HEK293T (cell line): ENCODE measurements at regions not wholly inside any gene's neighbourhood (a gene's known extent, or its start where the extent isn't known, plus 50 kb on each side); places are given as distances from the start of the nearest gene placed in this dataset.

Source experiments
- CTCF ChIA-PET: fragments of 350-600 bp; formaldehyde crosslinking; extraction: SDS; loops from one replicate; lab custom pipeline; 2021; ENCODE audit warnings: antibody characterized with exemption, inconsistent platforms; lab: Yijun Ruan, JAX
- POLR2A ChIA-PET: fragments of 350-600 bp; formaldehyde crosslinking; extraction: SDS; loops from one replicate; lab custom pipeline; 2020; ENCODE audit warnings: antibody characterized with exemption, inconsistent platforms; lab: Yijun Ruan, JAX
- DNase-seq: peaks from one replicate; pipeline ENCODE4 v3.0.0; 2012; ENCODE audit warnings: mixed read lengths; ENCODE audit errors: extremely low spot score
- ARNT ChIP-seq: fragments of 450-650 bp; IDR thresholded peaks from 2 replicates; pipeline ENCODE4 v1.6.1; 2017; ENCODE audit warnings: mild to moderate bottlenecking
- BHLHE40 ChIP-seq: fragments of 450-650 bp; IDR thresholded peaks from 2 replicates; pipeline ENCODE4 v1.6.1; 2016; ENCODE audit warnings: mild to moderate bottlenecking, moderate library complexity, borderline replicate concordance
- CTBP1 ChIP-seq: fragments of 450-650 bp; IDR thresholded peaks from 2 replicates; pipeline ENCODE4 v1.6.1; 2016; ENCODE audit warnings: borderline replicate concordance
- ELF4 ChIP-seq: fragments of 450-650 bp; IDR thresholded peaks from 2 replicates; pipeline ENCODE4 v1.6.1; 2017; ENCODE audit warnings: antibody characterized with exemption
- FOXA1 ChIP-seq: fragments of 450-650 bp; IDR thresholded peaks from 2 replicates; pipeline ENCODE4 v1.6.1; 2016; ENCODE audit warnings: mild to moderate bottlenecking
- FOXK2 ChIP-seq: fragments of 450-650 bp; IDR thresholded peaks from 2 replicates; pipeline ENCODE4 v1.6.1; 2016; ENCODE audit warnings: mild to moderate bottlenecking
- FOXM1 ChIP-seq: fragments of 450-650 bp; IDR thresholded peaks from 2 replicates; pipeline ENCODE4 v1.6.1; 2017; ENCODE audit warnings: mild to moderate bottlenecking, borderline replicate concordance
- HDGF ChIP-seq: fragments of 450-650 bp; IDR thresholded peaks from 2 replicates; pipeline ENCODE4 v1.6.1; 2017; ENCODE audit warnings: antibody characterized with exemption, borderline replicate concordance
- L3MBTL2 ChIP-seq: fragments of 450-650 bp; conservative IDR thresholded peaks from 2 replicates; pipeline ENCODE4 v1.6.1; 2016; ENCODE audit warnings: mild to moderate bottlenecking
- LEF1 ChIP-seq: fragments of 450-650 bp; IDR thresholded peaks from 2 replicates; pipeline ENCODE4 v1.6.1; 2017; ENCODE audit warnings: mild to moderate bottlenecking, borderline replicate concordance
- NFRKB ChIP-seq: fragments of 450-650 bp; IDR thresholded peaks from 2 replicates; pipeline ENCODE4 v1.6.1; 2016; ENCODE audit warnings: mild to moderate bottlenecking, moderate library complexity
- PKNOX1 ChIP-seq: fragments of 450-650 bp; IDR thresholded peaks from 2 replicates; pipeline ENCODE4 v1.6.1; 2016
- SP1 ChIP-seq: fragments of 450-650 bp; IDR thresholded peaks from 2 replicates; pipeline ENCODE4 v1.6.1; 2017
- SUZ12 ChIP-seq: fragments of 450-650 bp; IDR thresholded peaks from 2 replicates; pipeline ENCODE4 v1.6.1; 2016; ENCODE audit warnings: mild to moderate bottlenecking
- TARDBP ChIP-seq: fragments of 450-650 bp; IDR thresholded peaks from 2 replicates; pipeline ENCODE4 v1.6.1; 2016
- ZNF384 ChIP-seq: fragments of 450-650 bp; IDR thresholded peaks from 2 replicates; pipeline ENCODE4 v1.6.1; 2016

- TF ChIP-seq CTBP1: no peak
- TF ChIP-seq BHLHE40: no peak
- no peak for TF ChIP-seq LEF1
- TF ChIP-seq FOXA1: no peak
- TF ChIP-seq SUZ12: no peak
- TF ChIP-seq HDGF: no peak
- TF ChIP-seq FOXK2: no peak
- no peak for TF ChIP-seq SP1
- no peak for TF ChIP-seq ELF4
- TF ChIP-seq FOXM1: no peak
- no peak for TF ChIP-seq PKNOX1
- no peak for TF ChIP-seq L3MBTL2
- CTCF ChIA-PET: interaction anchor here (0.7 kb wide), 1 partner anchor 186 kb away, joined by 3 read pairs; no protein-coding TSS in a partner anchor
- no peak for DNase-seq
- POLR2A ChIA-PET: no interaction called here
Observed at GRCh38 chr7:131087756-131088658, 239.7 kb upstream of the MKLN1 start.

- TF ChIP-seq LEF1: no peak
- no peak for TF ChIP-seq CTBP1
- TF ChIP-seq PKNOX1: no peak
- no peak for TF ChIP-seq BHLHE40
- TF ChIP-seq FOXM1: no peak
- TF ChIP-seq L3MBTL2: no peak
- TF ChIP-seq ARNT: no peak
- no peak for TF ChIP-seq FOXA1
- no peak for TF ChIP-seq TARDBP
- TF ChIP-seq HDGF: no peak
- no peak for TF ChIP-seq ELF4
- no peak for TF ChIP-seq NFRKB
- TF ChIP-seq SUZ12: no peak
- TF ChIP-seq ZNF384: no peak
- TF ChIP-seq SP1: no peak
- no peak for TF ChIP-seq FOXK2
- ChIA-PET POLR2A (no interaction called here), CTCF (no interaction called here)
- DNase-seq: no peak
Observed at GRCh38 chr7:131090188-131090587, 237.5 kb upstream of the MKLN1 start.

- CTCF ChIA-PET: no interaction called here
- DNase-seq: no peak
- POLR2A ChIA-PET: no interaction called here
- no peak for TF ChIP-seq NFRKB
- no peak for TF ChIP-seq L3MBTL2
- TF ChIP-seq TARDBP: no peak
- TF ChIP-seq ARNT: no peak
- TF ChIP-seq SUZ12: no peak
- no peak for TF ChIP-seq ZNF384
- no peak for TF ChIP-seq ELF4
- no peak for TF ChIP-seq HDGF
- TF ChIP-seq CTBP1: no peak
- TF ChIP-seq FOXA1: no peak
Observed at GRCh38 chr7:131090886-131091692, 236.6 kb upstream of the MKLN1 start.

GRCh38 chr7:131094685-131095084 lies 233.0 kb upstream of the MKLN1 start:
- no peak for DNase-seq
- TF ChIP-seq FOXK2 (no peak), TARDBP (no peak), ELF4 (no peak), ZNF384 (no peak), PKNOX1 (no peak), NFRKB (no peak), FOXM1 (no peak), L3MBTL2 (no peak), SP1 (no peak), ARNT (no peak), LEF1 (no peak), SUZ12 (no peak), BHLHE40 (no peak)
- ChIA-PET POLR2A (no interaction called here), CTCF (no interaction called here)

GRCh38 chr7:131095346-131095745 lies 232.3 kb upstream of the MKLN1 start:
- DNase-seq: no peak
- TF ChIP-seq L3MBTL2 (no peak), ELF4 (no peak), ZNF384 (no peak), FOXK2 (no peak), CTBP1 (no peak), LEF1 (no peak), FOXM1 (no peak), BHLHE40 (no peak), SUZ12 (no peak), SP1 (no peak), HDGF (no peak), ARNT (no peak), FOXA1 (no peak), TARDBP (no peak), NFRKB (no peak), PKNOX1 (no peak)
- CTCF ChIA-PET: no interaction called here
- POLR2A ChIA-PET: no interaction called here
